Keratinocyte (primary cell): ENCODE measurements at regions not wholly inside any gene's neighbourhood (a gene's known extent, or its start where the extent isn't known, plus 50 kb on each side); places are given as distances from the start of the nearest gene placed in this dataset.
A peak's percentile ranks its signal among the peaks of the same experiment; 100 is the strongest.

Experiments used
- DNase-seq: peaks from one replicate; pipeline ENCODE4 v3.0.0-alpha.2; 2011; ENCODE audit warnings: low read depth, missing footprints, low spot score
- FAIRE-seq: peaks from 2 replicates; lab custom pipeline; 2011; peaks lifted over from hg19 to GRCh38; lab: Jason Lieb, UNC
- H2AFZ ChIP-seq: 2 replicates; pipeline ENCODE4 v1.6.0; 2012; ENCODE audit warnings: low read length, control low read depth, inconsistent platforms; ENCODE audit not compliant: control insufficient read depth
- H3K27ac ChIP-seq: 2 replicates; pipeline ENCODE4 v1.5.1; 2011; ENCODE audit warnings: low read length; ENCODE audit not compliant: control insufficient read depth, insufficient read depth
- H3K27me3 ChIP-seq: 3 replicates; pipeline ENCODE4 v1.6.0; 2011; ENCODE audit warnings: low read length; ENCODE audit not compliant: control insufficient read depth, insufficient read depth; ENCODE audit errors: extremely low read depth
- H3K36me3 ChIP-seq, 2 experiments: 2 replicates in 1 of 2; 3 replicates in 1 of 2; pipeline ENCODE4 v1.5.1; 2011; ENCODE audit warnings: low read length in 2 of 2, mild to moderate bottlenecking in 1 of 2; ENCODE audit not compliant: control insufficient read depth in 2 of 2, insufficient read depth in 2 of 2; ENCODE audit errors: extremely low read depth in 1 of 2
- H3K4me1 ChIP-seq: 3 replicates; pipeline ENCODE4 v1.5.1; 2011; ENCODE audit warnings: low read length; ENCODE audit not compliant: control insufficient read depth, insufficient read depth; ENCODE audit errors: extremely low read depth
- H3K4me2 ChIP-seq: 3 replicates; pipeline ENCODE4 v1.6.0; 2011; ENCODE audit warnings: low read depth, low read length; ENCODE audit not compliant: control insufficient read depth, insufficient read depth; ENCODE audit errors: extremely low read depth
- H3K4me3 ChIP-seq, 3 experiments: fragments of 200-600 bp in 1 of 3; sonication (generic) in 1 of 3; 2 replicates in 2 of 3; 3 replicates in 1 of 3; pipeline ENCODE4 v1.5.1; 2011 to 2016; ENCODE audit warnings: low read length in 3 of 3, mild to moderate bottlenecking in 3 of 3, control low read depth in 2 of 3, inconsistent platforms in 1 of 3, low read depth in 1 of 3, mixed read lengths in 1 of 3, mixed run types in 1 of 3, moderate library complexity in 1 of 3; ENCODE audit not compliant: control insufficient read depth in 2 of 3, insufficient read depth in 2 of 3; ENCODE audit errors: extremely low read depth in 1 of 3
- H3K79me2 ChIP-seq: 2 replicates; pipeline ENCODE4 v1.6.0; 2012; ENCODE audit warnings: low read length; ENCODE audit not compliant: control insufficient read depth, insufficient read depth
- H3K9ac ChIP-seq: 3 replicates; pipeline ENCODE4 v1.6.0; 2011; ENCODE audit warnings: low read length; ENCODE audit not compliant: control insufficient read depth, insufficient read depth; ENCODE audit errors: extremely low read depth
- H3K9me1 ChIP-seq: 3 replicates; pipeline ENCODE4 v1.6.0; 2011; ENCODE audit warnings: low read length; ENCODE audit not compliant: control insufficient read depth, insufficient read depth; ENCODE audit errors: extremely low read depth
- H3K9me3 ChIP-seq: 2 replicates; pipeline ENCODE4 v1.5.1; 2012; ENCODE audit warnings: low read depth, low read length; ENCODE audit not compliant: control insufficient read depth
- H4K20me1 ChIP-seq: 3 replicates; pipeline ENCODE4 v1.6.0; 2011; ENCODE audit warnings: low read length; ENCODE audit not compliant: control insufficient read depth, insufficient read depth; ENCODE audit errors: extremely low read depth
- CTCF ChIP-seq, 3 experiments: IDR thresholded peaks in 1 of 3; conservative IDR thresholded peaks in 1 of 3; optimal IDR thresholded peaks in 1 of 3; 2 replicates in 2 of 3; 3 replicates in 1 of 3; pipeline versions ENCODE3 to v1.5.1; 2011; ENCODE audit warnings: low read length in 3 of 3, mild to moderate bottlenecking in 3 of 3, moderate library complexity in 2 of 3, control low read depth in 1 of 3, inconsistent platforms in 1 of 3; ENCODE audit not compliant: insufficient read depth in 2 of 3; ENCODE audit errors: extremely low read depth in 1 of 3
- EZH2 ChIP-seq: IDR thresholded peaks from one replicate; pipeline ENCODE4 v1.6.1; 2012; ENCODE audit warnings: inconsistent platforms, mild to moderate bottlenecking, low read length, moderate library complexity
- dilution Hi-C: fragments of 300-500 bp; cut with MboI; formaldehyde crosslinking; loops from one replicate; pipeline ENCODE4 v1.7.0; 2020; ENCODE audit warnings: low sequenced_read_pairs; ENCODE audit not compliant: extremely low pct_ligation_motif_present

DNA sequence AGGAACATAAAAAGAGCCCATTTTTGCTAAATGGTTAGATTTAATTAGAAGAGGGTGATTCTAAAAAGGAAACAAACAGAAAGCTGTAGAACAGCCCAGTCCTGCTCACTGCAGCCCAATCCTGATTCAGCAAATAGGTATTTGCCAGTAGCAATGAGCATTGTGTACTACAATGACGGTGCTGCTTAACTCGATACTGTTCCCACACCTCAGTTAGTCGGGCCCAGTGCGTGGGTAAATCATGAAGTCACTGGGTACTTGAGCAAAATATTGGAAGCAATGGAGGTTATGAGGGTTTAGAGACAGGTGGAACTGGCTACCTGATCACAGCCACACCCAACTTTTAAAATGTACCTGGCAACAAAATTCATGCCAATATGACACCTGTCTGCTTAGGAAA, 101.5 kb upstream of the ADGRL2 start:
- Histone ChIP-seq H3K9ac (peak overlapping the region; percentile 1), H3K9me3 (no peaks in the 10 kb centered on the region), H3K27ac (peak overlapping the region; percentile 46), H3K9me1 (no peaks in the 10 kb centered on the region), H3K4me2 (peak overlapping the region; percentile 47), H2AFZ (no peak overlapping the region), H3K4me3 (no peak overlapping the region), H3K4me1 (peaks cover 39% of the 10 kb centered on the region), H3K79me2 (no peaks in the 10 kb centered on the region), H4K20me1 (no peaks in the 10 kb centered on the region), H3K27me3 (no peaks in the 10 kb centered on the region), H3K36me3 (no peaks in the 10 kb centered on the region)
- TF ChIP-seq CTCF (optimal IDR thresholded peaks at IDR 0.05 in 1 of 3, IDR thresholded peaks at IDR 0.05 in 1 of 3, conservative IDR thresholded peaks at IDR 0.05 in 1 of 3; ENCODE audit: extremely low read depth in 1 of 3, insufficient read depth in 2 of 3, low read length in 3 of 3) (no peak), EZH2 (no peak)
- DNase-seq (no peak), FAIRE-seq (peak; percentile 94)
- dilution Hi-C loops, result no loop called here

DNA sequence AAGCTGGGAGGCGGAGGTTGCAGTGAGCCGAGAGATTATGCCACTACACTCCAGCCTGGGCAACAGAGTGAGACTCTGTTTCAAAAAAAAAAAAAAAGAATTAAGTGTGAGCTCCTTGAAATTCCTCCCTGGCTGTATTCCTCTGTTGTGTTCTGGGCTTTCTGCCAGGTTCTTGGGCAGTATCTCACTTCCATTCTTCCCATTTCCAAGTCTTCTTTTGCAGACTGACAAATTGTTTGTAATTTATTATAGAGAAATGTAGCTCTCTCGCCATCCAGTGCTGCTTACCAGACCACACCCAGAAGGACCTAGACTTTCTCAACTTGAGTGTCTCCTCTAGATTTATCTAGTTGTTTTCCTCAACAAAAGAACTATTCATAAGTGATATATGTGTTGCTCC, 105.0 kb upstream of the ADGRL2 start:
- no peak overlapping the region for H2AFZ ChIP-seq
- no peak overlapping the region for H3K4me2 ChIP-seq
- H3K27me3 ChIP-seq, result no peaks in the 10 kb centered on the region
- no peak for TF ChIP-seq EZH2
- no peak for TF ChIP-seq CTCF (optimal IDR thresholded peaks at IDR 0.05 in 1 of 3, IDR thresholded peaks at IDR 0.05 in 1 of 3, conservative IDR thresholded peaks at IDR 0.05 in 1 of 3; ENCODE audit: extremely low read depth in 1 of 3, insufficient read depth in 2 of 3, low read length in 3 of 3)
- DNase-seq (no peak), FAIRE-seq (no peak)
- no peak overlapping the region for H3K27ac ChIP-seq
- no peaks in the 10 kb centered on the region for H3K9me1 ChIP-seq
- no peaks in the 10 kb centered on the region for H4K20me1 ChIP-seq
- peaks cover 17% of the 10 kb centered on the region for H3K4me1 ChIP-seq
- no peaks in the 10 kb centered on the region for H3K36me3 ChIP-seq
- H3K4me3 ChIP-seq, result no peak overlapping the region
- H3K9ac ChIP-seq, result no peak overlapping the region
- no peaks in the 10 kb centered on the region for H3K79me2 ChIP-seq
- dilution Hi-C loops, result no loop called here
- H3K9me3 ChIP-seq, result no peaks in the 10 kb centered on the region
